HUES6 (cell line): ENCODE measurements at regions not wholly inside any gene's neighbourhood (a gene's known extent, or its start where the extent isn't known, plus 50 kb on each side); places are given as distances from the start of the nearest gene placed in this dataset.
"Not testable (repeated sequence)": the region's sequence is repeated elsewhere in the genome, so short reads cannot be mapped to it uniquely, and the experiment has no call there.

ENCODE experiments used
- H3K27ac ChIP-seq: 2 replicates; pipeline ENCODE4 v1.7.0; 2013; ENCODE audit warnings: low read depth, mild to moderate bottlenecking, low read length, inconsistent platforms
- H3K27me3 ChIP-seq: 2 replicates; pipeline ENCODE4 v1.6.1; 2013; ENCODE audit warnings: low read length; ENCODE audit not compliant: control insufficient read depth, insufficient read depth
- H3K36me3 ChIP-seq: 2 replicates; pipeline ENCODE4 v1.6.1; 2013; ENCODE audit warnings: low read length; ENCODE audit not compliant: control insufficient read depth, insufficient read depth
- H3K4me1 ChIP-seq: 2 replicates; pipeline ENCODE4 v1.6.1; 2013; ENCODE audit warnings: low read length; ENCODE audit not compliant: control insufficient read depth, insufficient read depth
- H3K4me3 ChIP-seq: 2 replicates; pipeline ENCODE4 v1.5.1; 2013; ENCODE audit warnings: low read depth, low read length
- H3K9ac ChIP-seq: one replicate; pipeline ENCODE4 v1.6.1; 2013; ENCODE audit warnings: mild to moderate bottlenecking, low read length
- H3K9me3 ChIP-seq: 2 replicates; pipeline ENCODE4 v1.6.1; 2013; ENCODE audit warnings: low read depth, low read length; ENCODE audit not compliant: control insufficient read depth, insufficient read depth

DNA sequence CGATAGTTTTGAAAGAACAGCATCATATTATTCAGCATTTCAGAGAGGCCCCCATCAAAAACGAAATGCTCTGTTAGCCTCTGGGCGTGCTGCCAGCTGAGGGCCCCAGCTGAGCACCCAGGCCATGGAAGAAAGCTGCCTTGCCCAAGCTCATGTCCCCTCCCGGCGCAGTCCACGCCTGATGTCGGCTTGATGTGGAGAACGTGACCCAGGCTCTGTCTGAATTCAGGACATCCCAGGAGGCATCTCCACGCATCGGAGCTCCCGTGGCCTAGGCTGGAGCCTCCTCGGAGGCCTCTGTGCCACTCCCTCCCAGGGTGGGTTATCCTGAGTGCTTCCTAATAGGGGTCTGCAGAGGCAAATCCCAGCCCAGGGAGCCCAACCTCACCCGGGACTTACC, 218.3 kb upstream of the AKR1E2 start:
- H3K9ac ChIP-seq: no peak overlapping the region
- no peaks in the 10 kb centered on the region for H3K27me3 ChIP-seq
- H3K36me3 ChIP-seq: no peaks in the 10 kb centered on the region
- H3K9me3 ChIP-seq: no peaks in the 10 kb centered on the region
- no peak overlapping the region for H3K27ac ChIP-seq
- no peak overlapping the region for H3K4me3 ChIP-seq
- no peaks in the 10 kb centered on the region for H3K4me1 ChIP-seq

DNA sequence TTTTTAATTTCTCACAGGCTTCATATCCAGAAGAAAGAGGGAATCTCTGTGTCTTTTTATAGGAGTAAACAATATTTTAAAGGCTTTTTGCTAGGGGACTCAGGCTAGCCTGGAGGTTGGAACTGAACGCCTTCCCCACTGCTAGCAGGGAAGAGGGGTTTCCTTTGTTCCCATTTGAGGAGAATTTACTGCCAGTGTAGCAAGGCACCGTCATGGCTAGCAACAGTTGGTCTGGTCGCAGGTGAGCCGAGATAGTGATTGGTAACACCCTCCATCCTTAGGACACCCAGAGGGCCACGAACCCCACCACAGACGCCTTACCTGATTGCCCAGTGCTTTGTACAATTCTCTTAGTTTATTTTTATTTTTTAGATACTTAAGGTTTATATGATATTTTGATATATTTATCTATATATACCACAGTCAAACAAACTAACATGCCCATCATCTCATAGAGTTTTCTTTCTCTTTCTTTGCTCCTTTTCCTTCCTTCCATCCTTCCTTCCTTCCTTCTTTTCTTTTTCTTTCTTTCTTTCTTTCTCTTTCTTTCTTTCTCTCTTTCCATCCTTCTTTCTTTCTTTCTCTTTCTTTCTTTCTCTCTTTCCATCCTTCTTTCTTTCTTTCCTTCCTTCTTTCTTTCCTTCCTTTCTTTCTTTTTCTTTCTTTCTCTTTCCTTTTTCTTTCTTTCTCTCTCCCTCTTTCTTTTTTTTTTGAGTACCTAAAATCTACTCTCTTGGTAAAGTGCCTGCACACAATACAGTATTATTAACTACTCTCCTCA, 219.0 kb upstream of the AKR1E2 start:
- Histone ChIP-seq H3K4me1 (no peaks in the 10 kb centered on the region), H3K9ac (no peak overlapping the region), H3K27ac (no peak overlapping the region)

DNA sequence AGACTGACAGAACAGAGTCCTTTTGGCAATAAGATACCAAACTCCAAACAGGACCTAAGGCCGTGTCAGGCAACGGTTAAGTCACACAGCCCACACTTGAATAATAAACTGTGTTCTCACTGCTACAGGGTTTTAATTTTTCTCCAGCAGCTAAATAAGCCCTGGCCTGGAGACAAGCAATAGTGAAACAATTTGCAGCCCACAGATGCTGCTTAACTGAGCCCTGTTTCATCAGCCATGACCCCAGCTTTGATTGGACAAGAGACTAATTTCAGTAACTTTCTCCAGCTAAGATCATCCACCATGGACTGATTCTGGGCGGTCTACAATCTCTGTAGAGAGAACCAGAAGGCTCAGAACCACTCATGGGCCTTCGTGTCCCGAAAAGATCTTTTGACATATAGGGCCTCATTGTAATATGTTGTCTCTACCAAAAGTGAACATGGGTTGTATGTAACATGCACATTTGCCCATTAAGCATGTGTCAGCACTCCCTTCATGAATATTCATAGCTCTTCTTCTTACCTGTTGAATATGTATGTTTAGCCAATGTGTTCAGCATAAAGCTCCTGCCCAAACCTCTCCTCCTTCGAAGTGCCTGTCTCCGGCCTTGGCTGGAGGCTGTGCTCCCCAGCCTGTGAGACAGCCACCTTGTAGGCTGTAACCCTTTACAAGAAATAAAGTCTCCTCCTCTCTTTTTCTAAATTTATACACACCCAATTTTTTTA, 223.1 kb upstream of the AKR1E2 start:
- no peak overlapping the region for H3K9ac ChIP-seq
- no peak overlapping the region for H3K27ac ChIP-seq

More for the DNA sequence above, 219.0 kb upstream of the AKR1E2 start:
- Histone ChIP-seq H3K27me3 (no peaks in the 10 kb centered on the region), H3K4me3 (no peak overlapping the region), H3K36me3 (no peaks in the 10 kb centered on the region), H3K9me3 (no peaks in the 10 kb centered on the region)

DNA sequence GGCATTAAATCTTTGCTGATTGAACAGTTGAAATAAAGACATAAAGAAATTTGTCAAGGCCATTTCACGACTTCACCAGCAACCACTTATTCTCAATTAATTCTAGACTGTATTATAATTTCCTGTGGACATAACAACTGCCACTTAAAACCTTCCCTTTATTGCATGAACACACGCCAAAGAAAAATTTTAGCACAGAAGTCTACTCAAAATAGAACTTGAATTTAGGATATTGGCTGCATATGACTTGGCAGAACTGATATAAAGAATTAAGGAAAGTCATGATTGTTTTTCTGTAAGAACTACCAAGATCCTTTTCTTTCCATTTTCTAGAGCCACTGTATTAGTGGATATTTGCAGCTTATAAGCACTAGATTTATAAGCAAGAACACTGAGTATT, 226.5 kb upstream of the AKR1E2 start:
- Histone ChIP-seq H3K27me3 (no peaks in the 10 kb centered on the region), H3K9ac (no peak overlapping the region), H3K4me1 (no peaks in the 10 kb centered on the region), H3K4me3 (no peak overlapping the region), H3K27ac (no peak overlapping the region), H3K9me3 (0 out of 2 replicates have a peak, but pooled peaks cover 5% of the 10 kb centered on the region), H3K36me3 (no peaks in the 10 kb centered on the region)

More for the DNA sequence above, 223.1 kb upstream of the AKR1E2 start:
- Histone ChIP-seq H3K27me3 (no peaks in the 10 kb centered on the region), H3K9me3 (0 out of 2 replicates have a peak, but pooled peaks cover 5% of the 10 kb centered on the region), H3K4me3 (no peak overlapping the region), H3K36me3 (no peaks in the 10 kb centered on the region), H3K4me1 (no peaks in the 10 kb centered on the region)

DNA sequence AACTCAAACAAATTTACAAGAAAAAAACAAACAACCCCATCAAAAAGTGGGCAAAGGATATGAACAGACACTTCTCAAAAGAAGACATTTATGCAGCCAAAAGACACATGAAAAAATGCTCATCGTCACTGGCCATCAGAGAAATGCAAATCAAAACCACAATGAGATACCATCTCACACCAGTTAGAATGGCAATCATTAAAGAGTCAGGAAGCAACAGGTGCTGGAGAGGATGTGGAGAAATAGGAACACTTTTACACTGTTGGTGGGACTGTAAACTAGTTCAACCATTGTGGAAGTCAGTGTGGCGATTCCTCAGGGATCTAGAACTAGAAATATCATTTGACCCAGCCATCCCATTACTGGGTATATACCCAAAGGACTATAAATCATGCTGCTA, 228.1 kb upstream of the AKR1E2 start:
- not testable (repeated sequence) for H3K27ac ChIP-seq, H3K4me3 ChIP-seq, H3K27me3 ChIP-seq, H3K4me1 ChIP-seq, H3K36me3 ChIP-seq, H3K9ac ChIP-seq, H3K9me3 ChIP-seq

DNA sequence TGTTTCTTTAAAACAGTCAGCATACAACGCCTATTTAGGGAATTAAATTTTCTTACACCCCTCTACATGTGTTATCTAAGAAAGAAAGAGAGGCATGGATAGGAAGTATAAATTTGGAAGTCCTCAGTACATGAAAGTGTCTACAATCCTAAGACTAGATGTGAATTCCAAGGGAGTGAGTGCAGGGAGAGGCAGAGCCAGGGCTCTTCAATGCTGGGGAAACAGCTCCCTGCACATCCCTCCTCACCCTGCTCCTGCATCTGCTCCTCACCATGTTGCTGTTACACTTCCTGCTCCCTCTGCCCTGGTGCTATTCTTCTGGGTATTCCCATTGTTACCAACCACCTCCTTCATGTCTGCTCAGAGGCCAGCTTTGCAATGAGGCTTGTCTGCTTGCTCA, 229.1 kb upstream of the AKR1E2 start:
- no peaks in the 10 kb centered on the region for H3K27me3 ChIP-seq
- no peaks in the 10 kb centered on the region for H3K36me3 ChIP-seq
- no peak overlapping the region for H3K27ac ChIP-seq
- no peaks in the 10 kb centered on the region for H3K4me1 ChIP-seq
- no peak overlapping the region for H3K4me3 ChIP-seq
- no peak overlapping the region for H3K9ac ChIP-seq
- 0 out of 2 replicates have a peak, but pooled peaks cover 5% of the 10 kb centered on the region for H3K9me3 ChIP-seq

DNA sequence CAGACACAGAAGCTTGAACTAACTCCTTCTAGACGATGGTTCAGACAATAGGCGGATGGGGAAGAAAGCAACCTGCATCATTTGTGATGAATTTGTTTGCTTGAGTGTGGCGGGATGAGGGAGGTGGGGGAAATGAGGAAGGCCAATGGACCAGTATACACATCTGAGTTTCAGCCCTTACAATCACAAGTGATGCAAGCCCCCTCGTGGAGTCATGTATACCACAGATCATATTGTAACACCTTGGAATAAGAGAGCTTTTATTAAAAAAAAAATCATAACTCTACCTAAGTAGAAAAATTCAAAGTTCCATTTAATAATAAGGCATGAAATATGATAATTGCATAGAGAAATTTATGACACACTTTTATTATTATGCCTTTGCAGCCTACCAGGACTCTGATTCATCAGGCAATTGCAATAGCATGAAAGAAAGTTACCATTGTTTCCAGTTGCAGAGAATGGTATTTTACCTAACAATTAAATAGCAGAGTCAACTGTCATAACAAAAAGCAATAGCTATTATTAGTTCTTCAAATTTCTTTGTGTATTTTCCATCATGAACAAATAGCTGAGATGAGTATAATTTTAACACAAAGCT, 230.2 kb upstream of the AKR1E2 start:
- no peaks in the 10 kb centered on the region for H3K27me3 ChIP-seq
- no peak overlapping the region for H3K4me3 ChIP-seq
- H3K9ac ChIP-seq: no peak overlapping the region
- no peaks in the 10 kb centered on the region for H3K4me1 ChIP-seq
- no peaks in the 10 kb centered on the region for H3K36me3 ChIP-seq
- no peaks in the 10 kb centered on the region for H3K9me3 ChIP-seq
- no peak overlapping the region for H3K27ac ChIP-seq

DNA sequence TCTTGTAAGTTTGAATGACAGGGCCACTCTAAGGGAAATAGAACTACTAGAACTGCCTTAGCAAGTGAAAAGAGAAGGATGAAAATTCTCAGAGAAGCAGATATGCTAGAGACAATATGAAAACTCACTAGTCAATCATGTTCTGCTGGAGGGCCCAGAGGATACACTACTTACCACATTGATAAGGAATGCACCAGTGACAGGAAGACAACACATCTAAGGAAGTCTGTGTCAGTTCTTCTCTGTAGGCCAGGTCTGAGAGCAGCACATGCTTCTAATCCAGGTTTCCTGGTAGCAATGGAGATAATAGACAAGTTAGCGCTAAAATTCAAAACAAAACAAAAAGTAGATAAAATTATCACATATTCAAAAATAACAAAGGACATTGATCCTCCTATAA, 235.2 kb upstream of the AKR1E2 start:
- Histone ChIP-seq H3K27me3 (no peaks in the 10 kb centered on the region), H3K27ac (no peak overlapping the region), H3K4me1 (no peaks in the 10 kb centered on the region), H3K9ac (no peak overlapping the region), H3K9me3 (no peaks in the 10 kb centered on the region), H3K36me3 (no peaks in the 10 kb centered on the region), H3K4me3 (no peak overlapping the region)

DNA sequence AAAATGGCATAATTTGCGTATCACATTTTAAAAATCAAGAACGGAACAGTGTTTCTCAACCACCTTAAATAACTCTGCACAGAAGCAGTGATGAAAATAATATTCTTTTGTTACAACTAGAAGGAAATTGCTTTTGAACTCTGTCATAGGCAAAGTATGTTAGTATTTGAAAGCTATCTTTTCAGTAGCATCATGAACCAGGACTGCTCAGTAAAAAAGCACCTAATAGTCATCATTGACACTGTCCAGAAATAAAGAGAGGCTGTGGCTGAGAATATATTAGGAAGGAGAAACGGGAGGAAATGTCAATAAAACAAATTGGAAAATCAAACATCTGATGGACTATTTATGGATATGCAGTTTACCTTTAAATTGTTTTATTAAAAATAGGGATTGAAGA, 237.2 kb upstream of the AKR1E2 start:
- Histone ChIP-seq H3K9ac (no peak overlapping the region), H3K4me1 (no peaks in the 10 kb centered on the region), H3K9me3 (no peaks in the 10 kb centered on the region), H3K27me3 (no peaks in the 10 kb centered on the region), H3K36me3 (no peaks in the 10 kb centered on the region), H3K27ac (no peak overlapping the region), H3K4me3 (no peak overlapping the region)

DNA sequence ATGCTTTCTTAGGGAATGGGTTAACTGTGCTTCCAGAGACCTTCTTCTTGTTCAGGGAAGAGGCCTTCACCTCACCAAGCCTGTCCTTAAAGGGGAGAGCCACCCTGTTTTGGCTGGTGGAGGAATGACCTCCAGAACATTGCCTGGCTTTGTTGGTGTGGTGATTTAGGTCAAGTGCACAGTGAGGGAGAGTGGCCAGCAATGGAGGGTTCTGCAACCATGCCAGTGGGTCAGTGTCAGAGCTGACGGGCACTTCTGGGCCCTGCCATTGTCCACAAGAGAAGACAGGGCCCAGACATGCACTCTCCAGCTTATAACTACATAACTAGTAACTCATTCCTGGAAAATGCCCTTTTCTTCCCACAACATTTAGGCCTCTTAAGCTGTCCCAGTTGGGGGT, 238.5 kb upstream of the AKR1E2 start:
- Histone ChIP-seq H3K4me1 (no peaks in the 10 kb centered on the region), H3K36me3 (no peaks in the 10 kb centered on the region), H3K27me3 (no peaks in the 10 kb centered on the region), H3K9me3 (no peaks in the 10 kb centered on the region), H3K27ac (no peak overlapping the region), H3K9ac (no peak overlapping the region), H3K4me3 (no peak overlapping the region)

DNA sequence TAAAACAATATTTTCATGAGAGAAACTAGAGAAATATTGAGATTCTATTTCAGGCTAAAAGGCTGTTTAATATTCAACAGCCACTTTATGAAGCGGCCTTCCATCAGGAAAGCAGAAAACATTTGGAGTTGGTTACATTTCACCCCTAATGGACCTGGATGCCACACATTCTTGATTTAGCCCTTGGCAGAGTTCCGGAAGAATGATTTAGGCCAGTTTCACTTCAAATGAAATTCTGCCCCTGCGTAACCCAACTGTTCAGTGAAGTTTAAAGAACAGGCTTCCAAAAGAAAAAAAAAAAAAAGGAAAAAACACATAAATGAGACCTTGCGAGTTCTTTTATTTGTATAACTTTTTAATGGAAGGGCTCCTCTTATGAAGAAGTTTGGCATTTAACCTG, 239.2 kb upstream of the AKR1E2 start:
- no peak overlapping the region for H3K4me3 ChIP-seq
- no peak overlapping the region for H3K27ac ChIP-seq
- no peaks in the 10 kb centered on the region for H3K4me1 ChIP-seq
- H3K9me3 ChIP-seq: no peaks in the 10 kb centered on the region
- H3K27me3 ChIP-seq: no peaks in the 10 kb centered on the region
- no peak overlapping the region for H3K9ac ChIP-seq
- H3K36me3 ChIP-seq: no peaks in the 10 kb centered on the region
